HG03025 (cell line): ENCODE measurements at regions not wholly inside any gene's neighbourhood (a gene's known extent, or its start where the extent isn't known, plus 50 kb on each side); places are given as distances from the start of the nearest gene placed in this dataset.
"Not testable (repeated sequence)": the region's sequence is repeated elsewhere in the genome, so short reads cannot be mapped to it uniquely, and the experiment has no call there.

Experiments used
- ATAC-seq: cut with Tn5 transposase; IDR thresholded peaks from one replicate; pipeline ENCODE4 v1.9.1; 2021; ENCODE audit warnings: mild to moderate bottlenecking, moderate library complexity; ENCODE audit not compliant: unreplicated experiment, low FRiP score

DNA sequence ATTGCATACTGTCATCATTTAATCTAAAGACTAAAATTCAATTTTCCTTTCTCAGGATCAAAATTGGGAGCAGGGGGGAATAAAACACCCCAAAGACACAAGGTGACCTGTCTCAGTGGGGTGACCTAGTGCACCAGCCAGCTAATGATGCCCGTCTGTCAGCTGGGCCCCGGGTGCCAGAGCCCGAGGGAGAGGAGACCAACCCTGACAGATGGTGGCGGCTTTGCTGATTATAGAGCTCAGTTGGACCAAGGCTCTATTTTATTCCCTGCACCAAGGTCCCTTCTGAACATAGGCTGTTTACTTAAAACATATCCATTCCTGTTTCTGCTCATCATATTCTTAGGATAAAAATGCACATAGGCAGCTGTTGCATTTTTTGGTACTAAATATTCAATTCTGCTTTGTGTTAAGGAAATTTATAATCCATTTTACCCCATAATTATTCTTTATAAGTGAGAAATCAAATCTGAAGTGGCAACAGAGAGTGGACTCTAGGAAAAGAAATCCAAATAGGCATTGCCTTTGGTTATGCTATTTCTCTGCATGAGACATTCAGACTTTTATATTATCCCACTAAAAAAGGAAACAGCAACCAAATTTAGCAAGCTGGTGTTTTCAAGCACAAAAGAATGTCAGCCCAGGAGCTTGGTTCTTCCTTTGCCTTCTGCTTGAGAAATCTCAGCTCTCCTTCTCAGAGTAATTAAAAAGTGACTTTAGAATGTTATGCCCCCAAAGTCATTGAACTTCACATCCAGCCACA lies 96.8 kb upstream of the IFNG-AS1 start:
- ATAC-seq = no peak

DNA sequence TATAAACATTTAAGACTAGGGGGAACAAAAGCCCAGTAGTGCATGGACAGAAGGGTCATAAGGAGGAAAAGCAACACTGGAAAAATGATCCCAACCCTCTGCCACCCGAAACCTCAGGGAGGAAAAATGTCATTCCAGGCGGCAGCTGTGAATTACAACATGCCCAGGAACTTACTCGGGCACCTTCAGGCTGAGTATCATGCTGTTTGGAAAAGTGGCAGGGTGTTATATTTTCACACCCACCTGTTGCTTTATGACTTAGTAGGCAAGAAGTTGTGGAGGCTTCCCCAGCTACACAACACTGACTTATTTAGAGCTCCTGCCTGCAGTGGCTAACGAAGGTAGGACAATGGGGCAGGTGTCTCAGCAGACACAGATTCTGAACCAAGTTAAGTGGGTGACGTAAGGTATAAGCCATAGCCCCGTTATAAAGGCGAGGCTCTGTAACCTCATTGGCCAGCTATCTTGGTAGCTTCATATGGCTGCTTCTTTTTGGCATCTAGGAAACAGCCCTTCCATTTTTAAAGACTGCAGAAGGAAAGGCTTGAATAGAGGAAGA lies 96.1 kb upstream of the IFNG-AS1 start:
- no peak for ATAC-seq

DNA sequence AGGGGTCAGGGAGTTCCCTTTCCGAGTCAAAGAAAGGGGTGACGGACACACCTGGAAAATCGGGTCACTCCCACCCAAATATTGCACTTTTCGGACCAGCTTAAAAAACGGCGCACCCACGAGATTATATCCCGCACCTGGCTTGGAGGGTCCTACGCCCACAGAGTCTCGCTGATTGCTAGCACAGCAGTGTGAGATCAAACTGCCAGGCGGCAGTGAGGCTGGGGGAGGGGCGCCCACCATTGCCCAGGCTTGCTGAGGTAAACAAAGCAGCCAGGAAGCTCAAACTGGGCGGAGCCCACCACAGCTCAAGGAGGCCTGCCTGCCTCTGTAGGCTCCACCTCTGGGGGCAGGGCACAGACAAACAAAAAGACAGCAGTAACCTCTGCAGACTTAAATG lies 88.8 kb upstream of the IFNG-AS1 start:
- not testable (repeated sequence) for ATAC-seq

DNA sequence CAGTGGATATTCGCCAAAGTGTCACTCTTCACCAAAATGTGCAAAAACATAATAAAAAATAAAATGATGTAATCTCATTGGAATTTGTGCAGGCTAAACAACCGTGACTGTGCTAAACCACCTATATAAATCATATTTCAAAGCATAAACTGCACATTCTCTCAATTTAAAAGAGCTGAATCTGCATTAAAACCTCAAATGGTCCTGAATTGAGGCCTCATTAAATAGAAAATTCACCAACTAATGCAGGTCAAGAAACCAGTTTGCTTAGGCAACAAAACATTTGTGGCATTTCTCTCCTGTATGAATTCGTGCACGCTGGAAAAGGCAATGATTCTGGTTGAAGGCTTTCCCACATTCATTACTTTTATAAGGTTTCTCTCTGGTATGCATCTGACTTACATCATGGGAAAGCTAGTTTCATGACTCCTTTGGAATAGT lies 80.1 kb upstream of the IFNG-AS1 start:
- ATAC-seq = no peak

DNA sequence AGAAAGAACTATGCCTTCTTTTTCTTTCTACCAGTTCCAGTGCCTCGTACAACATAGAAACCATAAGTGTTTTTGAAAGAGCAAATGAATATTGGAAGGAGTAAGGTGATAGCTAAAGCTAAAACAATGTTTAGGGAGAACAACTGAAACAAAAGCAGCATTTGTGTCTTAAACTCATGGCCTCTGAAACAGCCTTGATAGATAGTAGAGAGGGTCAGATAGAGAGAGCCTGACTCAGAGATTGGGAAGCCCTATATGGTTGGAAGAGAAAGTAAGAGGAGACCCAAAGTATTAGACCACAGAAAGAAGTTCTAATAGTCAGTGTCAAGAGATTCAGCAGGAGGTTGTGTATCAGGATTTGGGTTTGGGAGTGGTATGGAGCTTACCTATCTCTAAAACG lies 79.6 kb upstream of the IFNG-AS1 start:
- no peak for ATAC-seq

DNA sequence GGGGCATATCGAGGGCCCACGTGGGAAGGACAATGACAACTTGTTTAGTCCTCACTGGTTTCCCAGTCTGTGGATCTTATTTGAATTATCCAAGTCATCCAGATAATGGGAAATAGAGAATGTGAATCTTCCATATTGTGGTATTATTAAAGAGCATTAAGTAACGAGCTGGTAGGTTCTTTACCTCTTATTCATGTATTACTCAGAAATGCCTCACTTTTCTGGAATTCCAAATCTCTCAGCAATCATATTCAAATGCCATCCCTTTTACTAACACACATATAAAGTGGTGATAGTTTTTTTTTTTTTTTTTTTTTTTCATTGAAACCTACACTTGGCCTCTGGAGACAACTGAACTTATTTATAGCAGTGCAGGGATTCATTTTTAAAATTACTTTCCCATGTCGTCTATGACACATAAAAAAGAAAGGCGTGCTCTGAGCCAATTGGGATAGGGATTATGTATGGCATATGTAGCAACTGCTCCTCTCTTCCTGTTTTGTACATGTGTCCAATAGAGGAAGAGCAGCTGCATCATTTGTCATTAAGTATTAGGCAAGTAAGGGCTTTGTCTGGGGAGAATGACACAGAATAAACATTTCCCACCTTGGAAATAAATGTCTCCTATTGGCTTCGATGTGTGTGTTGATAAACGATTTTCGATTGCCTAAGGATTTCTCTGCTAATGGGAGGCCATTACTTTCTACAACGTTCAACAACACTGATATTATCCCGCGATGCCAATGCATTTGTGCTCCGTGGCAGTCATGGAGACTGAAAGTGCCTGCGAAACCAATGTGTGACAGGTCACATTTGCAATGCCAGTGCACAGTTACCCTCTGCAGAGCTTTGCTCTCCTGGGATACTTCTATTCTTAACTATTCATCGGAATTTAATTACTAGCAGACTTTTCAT lies 78.6 kb upstream of the IFNG-AS1 start:
- no peak for ATAC-seq

DNA sequence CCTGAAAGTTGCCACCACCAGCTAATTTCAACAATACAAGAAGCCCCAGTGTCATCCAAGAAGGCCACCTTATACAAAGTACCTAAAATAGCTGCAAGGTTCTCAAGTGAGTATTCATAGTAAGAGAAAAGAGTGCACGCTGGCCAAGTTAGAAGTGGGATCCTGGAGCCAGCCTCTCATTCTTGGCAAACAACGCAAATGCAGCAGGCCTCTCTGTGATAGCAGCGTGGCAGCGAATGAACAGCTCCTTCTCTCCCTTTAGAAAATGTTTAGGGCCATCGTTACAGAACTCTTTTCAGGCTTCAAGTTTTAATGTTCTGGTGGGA lies 78.0 kb upstream of the IFNG-AS1 start:
- ATAC-seq = no peak

DNA sequence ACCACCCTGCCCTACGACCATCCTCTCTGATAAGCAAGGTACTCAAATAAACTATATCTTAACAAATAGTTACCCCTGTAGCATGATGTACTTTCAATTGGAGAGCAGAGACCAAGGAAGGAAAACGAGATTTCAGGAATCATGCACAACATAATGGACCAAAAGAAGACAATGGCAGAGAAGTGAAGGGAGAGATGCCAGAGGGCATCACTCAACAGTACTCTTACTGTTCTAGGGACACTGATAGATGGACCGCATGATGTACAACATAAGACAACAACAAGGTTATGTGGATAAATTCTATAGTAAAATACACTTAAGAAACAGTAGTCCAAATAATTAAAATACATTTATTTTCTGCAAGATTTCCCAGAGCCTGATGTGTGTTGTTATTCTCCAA lies 77.5 kb upstream of the IFNG-AS1 start:
- no peak for ATAC-seq

DNA sequence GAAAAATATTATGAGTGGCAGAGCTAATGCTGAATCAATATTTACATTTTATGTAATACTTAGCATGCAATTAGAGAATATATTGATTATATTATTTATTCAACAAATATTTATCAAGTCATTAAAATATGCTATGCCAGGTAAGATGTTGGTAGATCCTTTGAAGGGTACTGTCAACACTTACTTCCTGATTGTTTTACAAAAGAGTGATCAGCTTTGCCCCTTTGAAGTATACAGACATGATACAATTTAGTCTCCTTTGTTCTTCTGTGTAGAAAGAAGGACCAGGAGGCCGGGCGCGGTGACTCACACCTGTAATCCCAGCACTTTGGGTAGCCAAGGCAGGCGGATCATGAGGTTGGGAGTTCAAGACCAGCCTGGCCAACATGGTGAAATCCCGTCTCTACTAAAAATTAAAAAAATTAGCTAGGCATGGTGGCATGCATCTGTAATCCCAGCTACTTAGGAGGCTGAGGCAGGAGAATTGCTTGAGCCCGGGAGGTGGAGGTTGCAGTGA lies 73.9 kb upstream of the IFNG-AS1 start:
- ATAC-seq = no peak

DNA sequence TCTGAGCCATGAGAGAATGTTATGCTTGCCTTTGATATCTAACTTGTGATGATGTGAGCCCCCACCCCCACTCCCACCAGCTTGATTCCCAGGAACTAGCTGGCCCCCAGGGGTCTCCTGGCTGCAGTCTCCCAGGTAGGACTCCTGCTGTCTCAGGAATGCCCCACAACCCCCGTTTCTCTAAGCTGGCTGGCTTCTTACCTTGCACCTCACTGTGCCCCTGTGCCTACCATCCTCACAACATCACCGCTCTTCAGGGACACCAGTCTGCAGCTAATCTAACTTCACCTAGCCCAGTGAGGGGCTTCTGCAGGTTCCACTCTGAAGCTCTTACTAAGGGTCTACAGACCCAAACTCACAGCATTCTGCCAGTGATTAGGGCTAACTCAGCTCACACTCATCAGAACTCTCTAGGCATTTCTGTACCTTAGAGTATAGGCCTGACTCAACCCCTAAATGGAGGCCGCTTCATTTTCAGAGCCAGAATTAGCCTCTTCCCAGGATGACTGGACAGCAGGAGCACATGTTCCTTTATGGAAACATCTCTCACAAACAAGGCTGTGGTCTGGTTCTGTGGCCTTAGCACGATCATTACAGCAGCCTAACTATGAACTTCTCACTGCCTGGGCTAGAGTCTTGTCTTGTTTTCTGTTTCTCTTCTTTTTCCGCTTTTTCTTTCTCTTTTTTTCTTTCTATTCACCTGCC lies 72.8 kb upstream of the IFNG-AS1 start:
- no peak for ATAC-seq

DNA sequence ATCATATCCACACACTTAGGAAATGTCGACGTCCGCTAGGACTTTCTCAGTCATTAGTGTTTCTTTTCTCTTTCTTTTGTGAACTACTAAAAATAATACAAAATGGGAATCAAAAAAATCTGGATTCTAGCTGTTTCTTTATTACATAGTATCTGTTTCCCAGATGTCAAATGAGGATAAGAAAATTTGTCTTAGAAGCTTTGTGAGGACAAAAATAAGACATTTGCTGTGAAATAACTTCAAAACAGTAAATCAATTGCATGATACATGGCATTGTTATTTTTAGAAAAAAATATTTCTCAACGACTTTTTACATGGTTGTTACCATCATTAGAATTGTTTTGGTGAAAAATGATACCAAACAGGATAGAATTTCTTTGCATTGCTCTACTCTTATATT lies 71.4 kb upstream of the IFNG-AS1 start:
- ATAC-seq = no peak

DNA sequence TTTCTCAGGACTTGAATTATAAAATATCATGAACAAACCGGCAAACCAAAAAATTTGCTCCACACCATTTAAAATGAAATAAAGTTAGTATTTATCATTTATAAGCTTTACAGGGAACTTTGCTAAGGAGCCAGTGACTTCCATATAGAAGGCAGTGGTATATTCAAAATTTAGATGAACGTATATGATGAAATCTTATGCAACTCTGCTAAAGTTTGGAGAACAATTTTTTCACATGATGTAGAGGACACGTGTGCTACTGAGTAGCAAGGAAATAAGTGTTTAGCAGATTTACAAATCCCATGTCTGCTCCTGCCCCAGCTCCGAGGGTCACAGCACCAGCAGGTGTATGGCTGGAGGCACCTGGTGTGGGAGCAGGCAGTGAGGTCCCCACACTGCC lies 70.8 kb upstream of the IFNG-AS1 start:
- ATAC-seq = no peak

DNA sequence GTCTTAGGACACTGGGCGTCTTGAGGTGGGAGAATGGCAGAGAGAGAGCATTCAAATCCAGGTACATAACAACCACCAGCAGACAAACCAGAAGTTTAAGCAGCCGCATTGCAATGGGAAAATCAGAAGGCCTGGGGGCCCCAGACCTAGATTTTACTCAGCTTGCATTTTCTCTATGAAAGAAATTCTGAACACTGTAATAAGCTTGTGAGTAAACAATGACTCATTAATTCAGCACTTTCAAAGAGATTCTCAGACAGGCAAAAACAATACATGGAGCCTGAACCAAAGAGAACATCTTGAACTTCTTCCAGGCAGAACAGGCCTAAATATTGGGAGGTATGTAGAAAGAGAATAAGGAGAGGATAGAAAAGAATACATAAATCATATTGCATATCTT lies 69.8 kb upstream of the IFNG-AS1 start:
- ATAC-seq = no peak

DNA sequence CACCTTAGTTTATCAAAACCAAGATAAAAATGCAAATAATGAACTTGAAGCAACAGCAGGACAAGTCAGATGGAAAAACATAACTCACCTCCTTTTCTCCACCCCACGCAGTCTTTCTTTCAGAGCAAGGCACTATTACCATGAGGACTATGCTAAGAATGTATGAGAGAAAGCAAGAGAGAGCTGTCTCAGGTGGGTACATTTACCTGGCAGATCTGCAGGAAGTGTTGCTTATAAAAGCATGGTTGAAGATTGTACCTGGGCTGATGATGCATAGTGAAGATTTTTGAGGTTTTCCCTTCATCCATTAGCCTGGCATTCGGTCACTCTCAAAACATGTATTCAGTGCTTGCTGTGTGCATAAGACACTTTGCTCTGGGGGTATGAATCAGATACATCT lies 68.8 kb upstream of the IFNG-AS1 start:
- no peak for ATAC-seq

DNA sequence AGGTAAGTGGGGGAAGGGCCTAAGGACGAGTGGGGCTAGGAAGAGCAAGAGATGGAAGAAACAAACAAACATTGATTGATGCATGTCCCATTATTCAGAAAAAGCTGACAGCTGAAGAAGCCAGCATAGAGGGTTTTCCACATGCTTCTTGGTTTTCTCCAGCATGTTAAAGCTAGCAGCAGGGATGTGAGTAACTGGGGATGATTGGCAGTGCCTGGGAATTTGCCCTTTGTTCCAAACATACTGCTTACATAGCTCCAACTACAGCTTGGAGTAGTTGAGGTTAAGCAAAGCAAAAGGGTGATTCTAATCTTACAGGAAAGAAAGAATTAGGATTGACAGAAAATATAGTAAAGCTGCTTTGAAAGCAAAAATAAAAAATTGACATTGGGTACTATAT lies 68.0 kb upstream of the IFNG-AS1 start:
- ATAC-seq = no peak

DNA sequence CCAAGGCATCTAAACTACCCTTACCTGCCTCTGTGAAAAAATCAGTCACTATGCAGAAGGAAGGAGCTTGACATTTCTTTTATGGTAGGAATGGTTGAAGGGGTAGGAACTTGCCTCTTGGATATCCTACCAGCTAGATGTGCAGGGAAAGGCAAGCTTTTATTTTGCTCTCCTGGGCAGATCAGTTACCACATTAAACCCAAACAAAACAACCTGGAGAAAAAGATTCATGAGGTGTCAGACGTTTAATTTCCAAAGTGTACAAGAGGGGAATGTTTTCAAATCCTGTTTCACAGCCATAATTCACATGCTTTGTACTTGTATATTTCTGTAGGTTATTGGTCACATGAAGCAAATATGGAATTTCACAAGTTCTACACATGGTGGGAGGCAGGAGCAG lies 67.0 kb upstream of the IFNG-AS1 start:
- ATAC-seq = no peak

DNA sequence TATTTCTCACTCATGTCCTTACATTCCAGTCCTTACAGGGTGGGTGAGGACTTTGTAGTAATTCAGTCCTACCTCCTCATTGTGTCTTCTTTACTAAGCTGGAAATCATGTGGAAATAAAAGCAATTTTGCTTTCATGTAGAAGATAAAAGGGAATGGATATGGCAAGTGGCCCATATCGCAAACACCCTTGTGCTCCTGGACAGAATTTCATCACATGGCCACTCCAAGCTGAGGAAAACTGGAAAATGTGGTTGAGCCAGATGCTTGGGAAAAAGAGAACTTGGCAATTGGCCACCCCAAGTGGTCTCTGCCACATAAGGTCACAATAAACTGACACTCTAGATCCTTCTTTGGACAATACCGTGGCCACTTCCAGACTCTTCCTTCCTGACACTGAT lies 64.2 kb upstream of the IFNG-AS1 start:
- no peak for ATAC-seq

DNA sequence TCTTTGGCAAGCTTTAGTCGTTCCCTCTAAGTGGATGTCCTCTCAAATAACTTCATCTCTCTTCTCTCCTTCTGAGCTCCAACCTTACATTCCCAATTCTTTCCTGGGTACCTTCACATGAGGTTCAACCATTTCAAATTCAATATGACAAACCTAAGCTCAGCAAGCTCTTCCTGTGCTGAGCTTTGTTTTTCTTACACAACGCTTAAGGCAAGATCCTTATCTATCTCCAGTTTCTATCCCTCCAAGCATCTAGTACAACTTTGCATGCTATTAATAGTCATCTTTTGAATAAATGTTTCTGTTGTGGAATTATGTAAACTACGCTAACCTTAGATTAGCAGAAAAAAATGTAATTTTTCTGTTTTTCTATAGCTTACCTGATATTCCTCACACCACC lies 63.7 kb upstream of the IFNG-AS1 start:
- ATAC-seq = no peak

DNA sequence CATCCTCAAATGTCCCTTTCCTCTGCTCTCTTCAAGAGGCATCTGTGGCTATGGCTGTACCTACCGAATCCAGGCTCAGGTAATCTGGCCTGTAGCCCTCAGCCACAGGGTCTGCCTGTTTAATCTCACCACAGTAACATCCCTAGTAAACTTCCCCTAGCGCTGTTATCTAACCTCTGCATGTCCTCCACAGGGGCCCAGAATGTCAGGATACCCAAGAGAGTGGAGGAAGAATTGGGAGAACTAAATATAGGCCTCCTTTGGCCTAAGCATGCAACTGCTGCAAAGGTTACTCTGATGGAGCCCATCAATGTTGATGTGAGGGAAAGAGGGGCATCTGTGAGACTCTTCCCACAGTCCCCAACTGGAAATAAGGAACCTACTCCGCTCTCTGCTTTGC lies 63.2 kb upstream of the IFNG-AS1 start:
- ATAC-seq = no peak

DNA sequence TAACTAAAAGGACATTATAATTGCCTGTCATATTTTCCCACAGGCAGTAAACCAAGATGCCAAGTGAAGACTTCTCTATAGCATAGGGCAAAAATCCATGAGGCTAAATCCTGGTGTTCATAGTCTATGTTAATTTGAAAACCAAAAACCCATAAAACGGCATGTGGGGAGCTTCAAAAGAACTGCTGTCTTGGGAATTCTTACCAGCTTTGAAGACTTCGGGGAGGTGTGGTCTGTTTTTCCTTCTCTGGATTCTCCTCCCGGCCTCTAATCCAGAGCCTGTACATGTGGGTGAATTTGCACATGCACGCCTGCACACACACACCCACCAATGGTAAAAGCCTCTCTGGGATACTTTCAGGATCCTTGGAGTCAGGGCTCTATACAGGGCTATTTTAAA lies 61.9 kb upstream of the IFNG-AS1 start:
- ATAC-seq = no peak

DNA sequence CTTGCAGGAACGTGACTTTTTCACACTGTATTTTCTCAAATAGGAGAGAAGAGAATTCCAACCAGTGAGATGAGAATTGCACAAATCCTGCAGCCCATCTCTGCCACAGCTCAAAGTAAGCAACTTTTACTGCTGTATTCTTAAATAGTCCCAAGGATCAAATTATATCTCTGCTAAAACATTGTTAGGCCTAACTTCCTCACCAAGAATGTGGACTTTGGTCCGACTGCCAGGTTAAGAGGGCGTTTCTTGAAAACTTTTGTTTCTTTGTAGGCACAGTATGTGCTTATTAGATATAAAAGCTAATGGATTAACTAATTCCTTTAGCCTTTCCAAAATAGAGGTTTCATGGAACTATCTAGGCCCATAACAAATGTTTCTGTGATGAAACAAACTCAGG lies 61.4 kb upstream of the IFNG-AS1 start:
- no peak for ATAC-seq
